H1 (cell line): ENCODE measurements at regions not wholly inside any gene's neighbourhood (a gene's known extent, or its start where the extent isn't known, plus 50 kb on each side); places are given as distances from the start of the nearest gene placed in this dataset.

ENCODE experiments used
- CTCF ChIP-seq, 3 experiments: IDR thresholded peaks; 1 replicate in 2 of 3; 2 replicates in 1 of 3; pipeline versions ENCODE4 v1.5.1 to v1.6.1; 2011; ENCODE audit warnings: low read length in 3 of 3, mild to moderate bottlenecking in 3 of 3, inconsistent platforms in 2 of 3, low read depth in 1 of 3, moderate library complexity in 1 of 3; ENCODE audit not compliant: insufficient read depth in 1 of 3; ENCODE audit errors: control extremely low read depth in 1 of 3
- EZH2 ChIP-seq: fragments of 200-600 bp; sonication (generic); IDR thresholded peaks from 2 replicates; pipeline ENCODE4 v1.7.1; 2012; ENCODE audit warnings: low read depth, mild to moderate bottlenecking, moderate library complexity, low read length, inconsistent platforms; ENCODE audit not compliant: severe bottlenecking
- POLR2A ChIP-seq, 2 experiments: IDR thresholded peaks; 1 replicate in 1 of 2; 2 replicates in 1 of 2; pipeline ENCODE4 v1.6.1; 2011; ENCODE audit warnings: low read depth in 2 of 2, low read length in 2 of 2, mild to moderate bottlenecking in 2 of 2; ENCODE audit errors: control extremely low read depth in 1 of 2
- RXRA ChIP-seq: IDR thresholded peaks from 2 replicates; pipeline ENCODE4 v1.6.1; 2011; ENCODE audit warnings: low read depth, mild to moderate bottlenecking, low read length, moderate library complexity; ENCODE audit not compliant: insufficient read depth
- SP2 ChIP-seq: IDR thresholded peaks from 2 replicates; pipeline ENCODE4 v1.6.1; 2012; ENCODE audit warnings: mild to moderate bottlenecking, low read length, inconsistent platforms
- SUZ12 ChIP-seq: fragments of 200-600 bp; sonication (generic); IDR thresholded peaks from 2 replicates; pipeline ENCODE4 v1.6.1; 2012; ENCODE audit warnings: mild to moderate bottlenecking, inconsistent platforms, low read length, moderate library complexity, mixed read lengths
- YY1 ChIP-seq: IDR thresholded peaks from 2 replicates; pipeline ENCODE4 v1.6.1; 2011; ENCODE audit warnings: low read depth, mild to moderate bottlenecking, low read length

GRCh38 chr4:129371926-129372325, 276.0 kb downstream of the C4orf33 start:
- no peak for TF ChIP-seq RXRA
- TF ChIP-seq SUZ12: no peak
- no peak for TF ChIP-seq POLR2A (IDR thresholded peaks at IDR 0.05; ENCODE audit: control extremely low read depth in 1 of 2, low read depth in 2 of 2, low read length in 2 of 2)
- TF ChIP-seq CTCF (IDR thresholded peaks at IDR 0.05; ENCODE audit: control extremely low read depth in 1 of 3, insufficient read depth in 1 of 3, low read depth in 1 of 3, low read length in 3 of 3): no peak
- TF ChIP-seq EZH2: no peak
- no peak for TF ChIP-seq YY1
- TF ChIP-seq SP2: no peak
